HG03457 (cell line): ENCODE measurements at regions not wholly inside any gene's neighbourhood (a gene's known extent, or its start where the extent isn't known, plus 50 kb on each side); places are given as distances from the start of the nearest gene placed in this dataset.

ENCODE experiments used
- ATAC-seq: cut with Tn5 transposase; IDR thresholded peaks from one replicate; pipeline ENCODE4 v1.9.1; 2021; ENCODE audit warnings: moderate number of reproducible peaks; ENCODE audit not compliant: unreplicated experiment

DNA sequence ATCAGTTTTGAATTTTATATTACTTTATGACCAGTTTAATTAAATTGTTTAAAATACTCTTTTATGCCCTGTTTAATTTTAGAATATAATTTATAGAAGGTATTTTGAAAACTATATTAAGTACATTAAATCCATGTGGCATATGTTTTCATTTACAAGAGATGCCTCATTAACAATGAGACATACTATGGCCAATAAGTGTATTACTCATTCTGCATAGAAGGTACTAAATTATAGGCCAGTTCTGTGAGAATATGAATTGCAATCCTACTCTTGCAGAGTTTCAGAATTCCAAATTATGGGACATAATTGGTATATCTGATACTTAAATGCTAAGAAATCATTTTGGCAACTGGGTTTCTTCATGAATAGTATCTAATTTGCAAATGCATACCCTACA is 951.1 kb downstream of the FAT4 start:
- ATAC-seq, result no peak

DNA sequence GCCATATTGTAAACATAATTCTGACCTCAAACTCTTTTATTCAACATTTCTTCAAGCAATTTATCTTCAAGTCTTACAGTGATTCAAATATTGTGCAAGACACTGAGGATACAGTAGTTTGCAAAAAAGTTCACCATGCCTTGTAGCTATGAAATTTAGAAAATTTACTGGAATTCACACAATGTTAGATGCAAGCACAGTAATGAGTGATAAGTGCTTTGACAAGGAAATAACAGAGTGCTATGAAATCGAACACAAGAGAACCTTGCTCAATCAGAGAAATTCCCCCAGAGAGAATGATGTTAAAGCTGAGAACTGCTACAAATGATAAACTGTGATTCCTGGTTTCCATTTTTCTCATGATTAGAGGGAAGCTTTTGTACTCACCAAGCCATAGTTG is 952.9 kb downstream of the FAT4 start:
- ATAC-seq, result no peak

DNA sequence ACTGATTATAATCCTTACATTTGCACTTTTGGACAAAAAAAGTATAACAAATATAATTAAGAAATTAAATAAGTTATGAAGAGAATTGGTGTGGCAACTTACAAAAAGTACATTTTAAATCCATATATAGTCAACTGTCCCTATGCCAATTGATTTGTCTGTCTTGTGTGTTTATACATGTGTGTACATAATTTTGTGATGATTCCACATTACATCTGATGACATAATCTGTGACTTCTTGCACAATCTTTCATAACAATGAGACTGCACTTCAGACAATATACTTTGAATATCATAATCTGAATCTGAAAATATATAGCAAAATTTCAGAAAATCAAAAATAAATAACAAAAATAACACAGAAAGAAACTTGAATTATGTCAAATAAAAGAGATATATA is 953.4 kb downstream of the FAT4 start:
- ATAC-seq, result no peak

DNA sequence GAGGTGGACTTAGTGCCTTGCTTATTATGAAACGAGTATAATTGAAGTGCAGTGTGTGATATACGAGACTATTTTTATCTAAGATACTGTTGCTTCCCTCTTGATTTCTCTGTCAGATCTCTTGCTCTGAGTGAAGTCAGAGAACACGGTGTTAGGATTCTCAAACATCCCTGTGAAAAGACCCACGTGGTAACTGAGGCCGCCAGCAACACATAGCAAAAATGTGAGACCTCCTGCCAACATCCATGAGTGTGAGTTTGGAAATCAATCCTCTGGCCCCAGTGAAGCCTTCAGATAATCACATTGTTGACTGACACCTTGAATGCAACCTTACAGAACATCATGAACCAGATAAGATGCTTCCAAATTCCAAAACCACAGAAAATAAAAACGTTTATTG is 954.4 kb downstream of the FAT4 start:
- ATAC-seq, result no peak

DNA sequence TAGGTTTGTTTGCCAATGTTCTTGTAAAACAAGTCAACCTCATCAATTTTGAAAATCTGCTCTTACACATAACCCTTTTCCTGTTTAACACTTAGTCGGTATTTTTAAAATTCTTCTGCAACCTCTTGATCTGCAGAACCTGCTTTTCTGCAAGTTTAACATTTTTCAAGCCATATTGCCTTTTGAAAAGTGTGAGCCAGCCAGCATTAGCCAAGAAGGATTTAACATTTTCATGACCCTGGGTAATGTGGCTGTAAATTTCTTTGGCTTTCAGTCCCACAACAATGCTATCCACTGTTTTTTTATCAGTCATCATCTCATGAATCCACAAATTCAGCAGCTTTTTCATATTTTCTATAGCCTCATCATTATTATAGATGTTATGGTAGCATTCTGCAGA is 956.5 kb downstream of the FAT4 start:
- no peak for ATAC-seq

DNA sequence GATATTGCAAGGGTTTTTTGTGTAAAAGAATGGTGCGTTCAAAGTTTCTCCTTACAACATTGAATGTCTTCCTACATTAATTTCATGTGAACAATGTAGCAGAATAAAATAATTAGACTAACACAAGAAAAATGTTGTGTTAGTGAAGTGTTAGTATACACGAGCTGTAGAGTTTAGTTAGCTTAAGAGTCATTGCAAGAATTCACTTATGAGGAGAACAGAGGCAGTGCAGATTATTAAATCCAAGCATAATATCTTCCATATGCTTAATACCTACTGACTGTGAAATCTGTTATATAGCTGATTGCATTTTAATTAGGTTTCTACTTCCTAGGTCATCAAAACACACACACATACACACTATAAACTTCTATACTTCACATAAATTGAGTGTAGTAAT is 959.0 kb downstream of the FAT4 start:
- no peak for ATAC-seq

DNA sequence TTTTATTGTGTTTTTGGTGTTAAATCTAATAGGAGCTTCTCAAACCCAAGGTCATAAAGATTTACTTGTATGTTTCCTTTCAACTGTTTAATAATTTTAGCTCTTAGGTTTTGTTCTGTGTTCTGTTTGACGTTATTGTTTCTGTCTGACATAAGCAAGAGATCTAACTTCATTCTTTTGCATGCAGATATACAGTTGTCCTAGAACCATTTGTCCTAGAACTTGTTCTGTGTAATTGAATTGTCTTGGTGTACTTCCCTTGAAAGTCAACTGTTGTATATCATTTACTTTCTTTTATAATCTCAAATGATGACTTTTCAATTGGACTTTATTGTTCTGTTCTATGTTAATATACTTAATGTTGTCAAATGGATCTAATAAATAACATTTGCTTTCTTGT is 977.1 kb downstream of the FAT4 start:
- ATAC-seq, result no peak

DNA sequence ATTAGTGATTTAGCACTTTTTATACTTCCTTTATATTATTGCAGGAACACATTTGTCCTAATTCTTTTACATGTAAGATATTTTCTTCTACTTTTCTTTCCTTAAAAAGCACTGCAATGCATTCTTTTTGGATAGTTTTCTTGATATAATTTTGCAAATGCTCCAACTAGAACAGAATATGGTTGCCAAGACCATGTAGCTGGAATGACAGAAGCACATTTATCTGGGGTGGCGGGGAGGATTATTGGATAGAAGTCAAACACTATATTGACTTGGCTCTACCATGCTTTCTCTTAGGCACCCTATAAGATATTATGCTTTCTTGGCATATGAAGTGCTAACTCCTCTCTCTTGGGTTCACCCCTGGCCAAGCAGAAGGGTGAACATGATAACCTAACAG is 983.5 kb downstream of the FAT4 start:
- no peak for ATAC-seq

DNA sequence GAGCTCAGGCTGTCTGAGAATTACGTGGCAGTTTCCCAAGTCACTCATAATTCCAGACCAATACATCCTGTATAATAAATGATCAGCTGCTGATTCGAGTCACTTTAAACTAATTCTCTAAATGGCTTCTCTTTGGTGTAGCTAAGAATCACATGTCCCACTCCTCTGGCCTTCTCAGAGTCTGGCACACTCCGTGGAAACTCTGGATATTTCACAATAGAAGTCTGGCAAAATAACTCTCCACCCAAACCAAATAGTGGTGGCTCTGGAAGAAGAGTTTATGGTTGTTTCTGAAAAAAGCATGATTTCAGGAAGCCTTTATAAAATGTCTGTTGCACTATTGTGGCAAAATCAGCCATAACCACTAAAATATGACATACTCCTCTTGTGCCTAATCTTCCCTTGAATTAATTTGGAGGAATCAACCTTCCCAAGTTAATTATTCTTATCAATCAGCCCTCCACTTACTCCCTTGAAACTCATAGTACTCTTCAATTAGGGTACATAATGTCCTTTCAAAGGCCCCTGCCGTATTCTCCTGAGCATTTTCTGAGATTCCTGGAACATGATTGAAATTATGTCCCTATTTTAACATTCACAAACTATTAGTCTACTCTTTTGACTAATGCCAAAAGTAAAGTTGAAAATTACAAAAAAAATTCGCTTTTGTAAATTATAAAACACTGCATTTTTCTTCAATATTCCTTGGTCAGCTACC is 991.6 kb downstream of the FAT4 start:
- ATAC-seq, result no peak

DNA sequence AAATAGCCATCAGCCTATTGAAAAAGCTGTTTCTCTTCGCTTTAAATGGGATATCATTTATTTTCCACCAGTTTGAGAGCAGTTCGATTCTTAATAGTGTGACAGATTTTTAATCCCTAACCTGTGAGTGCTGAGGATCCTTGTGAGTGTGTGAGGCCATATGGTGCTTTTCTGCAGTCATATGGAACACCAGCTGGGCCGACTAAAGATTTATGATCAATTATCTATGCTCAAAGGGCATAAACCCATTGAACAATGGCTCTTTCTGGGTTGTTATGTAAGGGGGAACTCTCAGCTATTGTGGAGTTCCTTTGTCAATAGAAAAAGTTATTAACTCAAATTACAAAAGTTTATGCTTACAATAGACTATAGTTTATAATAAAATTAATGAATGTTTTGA is 1003.6 kb downstream of the FAT4 start:
- ATAC-seq, result no peak

DNA sequence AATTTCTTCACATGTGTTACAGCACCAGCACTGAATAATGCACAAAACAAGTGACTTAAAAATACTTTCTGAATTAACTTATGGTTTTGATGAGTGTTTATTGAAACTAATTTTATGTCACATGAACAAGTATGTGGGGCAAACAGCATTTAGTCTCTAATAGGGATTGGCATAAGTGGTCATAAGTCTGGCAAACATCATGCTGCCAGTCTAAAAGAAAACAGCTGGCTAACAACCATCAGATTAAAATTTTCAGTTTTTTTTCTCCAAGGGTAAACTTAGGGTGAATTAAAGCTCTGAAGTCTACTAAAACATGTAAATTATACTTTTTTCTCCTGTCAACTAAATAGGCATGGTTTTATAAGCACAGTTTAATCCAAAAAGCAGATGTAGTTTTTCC is 1014.2 kb downstream of the FAT4 start:
- no peak for ATAC-seq

DNA sequence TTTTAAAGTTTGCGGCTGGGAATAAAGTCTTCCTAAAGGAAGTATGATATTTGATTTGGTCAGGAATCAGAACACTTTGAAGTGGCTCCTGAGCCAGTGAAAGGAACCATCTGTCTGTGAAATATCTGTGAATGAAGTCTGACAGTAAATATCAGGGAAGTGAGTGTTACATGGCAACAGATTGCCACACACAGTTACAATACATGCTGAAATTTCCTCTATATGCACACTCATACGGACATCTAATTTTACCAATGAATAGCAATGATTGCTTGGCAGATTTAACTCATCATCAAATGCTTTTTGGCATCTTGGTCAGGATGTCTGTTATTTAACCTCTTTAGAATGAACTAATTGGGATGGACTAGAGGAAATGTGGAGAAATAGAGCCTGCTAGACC is 1023.8 kb downstream of the FAT4 start:
- no peak for ATAC-seq

DNA sequence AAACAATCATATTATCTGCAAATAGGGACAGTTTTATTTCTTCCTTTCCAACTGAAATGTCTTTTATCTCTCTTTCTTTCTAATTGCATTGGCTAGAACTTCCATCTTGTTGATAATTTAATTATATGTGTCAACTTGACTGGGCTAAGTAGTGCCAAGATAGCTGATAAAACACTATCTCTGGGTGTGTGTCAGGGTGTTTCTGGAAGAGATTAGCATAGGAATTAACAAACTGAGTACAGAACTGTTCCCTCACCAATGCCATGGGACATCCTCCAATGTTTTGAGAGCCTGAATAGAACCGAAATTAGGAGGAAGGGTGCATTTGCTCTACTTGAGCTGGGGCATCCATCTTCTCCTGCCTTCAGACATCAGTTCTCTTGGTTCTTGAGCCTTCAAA is 1027.2 kb downstream of the FAT4 start:
- no peak for ATAC-seq

DNA sequence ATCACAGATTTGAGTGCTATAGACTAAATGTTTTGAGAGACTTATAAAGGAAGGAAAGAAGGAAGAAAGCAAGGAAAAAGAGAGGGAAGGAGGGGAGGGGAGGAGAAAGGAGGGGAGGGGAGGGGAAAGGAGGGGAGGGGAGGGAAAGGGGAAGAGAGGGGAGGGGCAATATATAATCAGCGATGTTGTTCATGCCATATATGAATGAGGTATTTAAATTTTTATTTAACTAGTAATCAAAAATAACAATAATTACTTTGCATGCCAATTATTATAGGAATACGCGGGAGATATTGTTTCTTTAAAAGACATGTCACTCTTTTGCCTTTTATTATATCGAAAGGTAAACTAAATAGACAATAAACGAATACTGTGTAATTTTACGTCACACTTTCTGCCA is 1029.7 kb downstream of the FAT4 start:
- no peak for ATAC-seq

DNA sequence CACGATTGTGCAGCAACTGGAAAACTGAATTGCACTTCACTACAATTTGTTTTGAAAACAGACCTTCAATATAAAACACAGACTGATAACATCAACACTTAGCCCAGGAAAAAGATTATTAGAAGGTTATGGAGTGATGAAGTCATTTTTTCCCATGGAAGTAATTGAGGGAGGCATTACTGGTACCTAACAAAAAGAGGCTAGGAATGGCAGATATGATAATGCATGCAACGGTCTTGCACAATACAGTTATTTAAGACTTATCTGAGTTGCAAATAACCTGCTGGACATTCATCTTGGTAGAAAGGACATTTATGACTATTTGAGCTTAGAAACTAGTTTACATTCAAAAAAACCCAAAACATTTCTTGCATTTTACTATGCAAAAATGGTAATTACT is 1031.9 kb downstream of the FAT4 start:
- no peak for ATAC-seq

DNA sequence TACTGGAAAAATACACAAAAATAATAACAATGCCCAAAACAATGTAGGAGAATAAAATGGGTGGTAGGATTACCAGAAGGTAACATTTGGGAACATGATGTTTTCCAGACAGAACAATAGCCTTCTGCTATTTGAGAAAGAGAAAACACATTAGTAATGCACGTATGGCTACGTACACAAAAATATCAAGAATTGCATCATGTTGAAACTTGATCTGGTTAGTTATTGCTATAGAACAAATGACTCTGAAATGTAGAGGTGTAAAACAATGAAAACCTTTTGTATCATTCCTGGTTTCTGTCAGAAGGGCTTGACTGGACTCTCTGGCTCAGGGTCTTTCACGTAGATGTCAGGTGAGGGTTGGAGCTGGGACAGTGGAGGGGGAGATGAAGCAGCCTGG is 1040.0 kb downstream of the FAT4 start:
- ATAC-seq, result no peak

DNA sequence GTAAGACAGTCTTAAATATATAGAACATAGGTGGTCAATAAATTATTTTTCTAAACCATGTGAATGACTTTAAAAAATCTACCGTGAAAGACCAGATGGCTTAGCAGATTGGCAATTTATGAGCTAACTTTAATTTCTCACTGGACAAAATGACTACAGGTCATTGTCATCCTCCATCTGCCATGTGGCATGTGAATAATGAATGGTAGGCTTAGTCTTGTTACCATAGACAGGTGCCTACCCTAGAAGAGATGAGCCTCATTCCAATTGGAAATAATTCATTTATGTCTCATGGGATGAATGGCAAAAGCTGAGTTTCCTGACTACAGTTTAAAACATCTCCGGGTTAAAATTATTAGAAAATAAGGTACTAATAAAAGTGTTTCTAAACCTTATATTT is 1043.3 kb downstream of the FAT4 start:
- no peak for ATAC-seq

DNA sequence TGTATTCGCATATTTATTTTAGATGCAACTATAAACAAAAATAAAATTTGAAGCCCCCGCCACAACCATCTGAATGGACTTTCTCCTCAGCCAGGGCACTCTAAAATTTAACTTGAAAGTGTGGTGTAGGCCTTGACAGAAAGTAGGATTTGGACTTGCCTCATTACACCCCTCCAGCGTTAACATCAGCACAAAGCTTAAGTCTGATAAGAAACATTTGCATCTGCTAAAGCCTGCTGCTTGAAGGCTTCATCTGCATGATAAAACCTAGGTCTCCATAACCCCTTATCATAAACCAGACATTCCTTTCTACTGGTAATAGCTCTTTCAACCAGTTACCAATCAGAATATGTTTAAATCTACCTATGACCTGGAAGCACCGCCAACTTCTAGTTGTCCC is 1046.5 kb downstream of the FAT4 start:
- ATAC-seq, result no peak

DNA sequence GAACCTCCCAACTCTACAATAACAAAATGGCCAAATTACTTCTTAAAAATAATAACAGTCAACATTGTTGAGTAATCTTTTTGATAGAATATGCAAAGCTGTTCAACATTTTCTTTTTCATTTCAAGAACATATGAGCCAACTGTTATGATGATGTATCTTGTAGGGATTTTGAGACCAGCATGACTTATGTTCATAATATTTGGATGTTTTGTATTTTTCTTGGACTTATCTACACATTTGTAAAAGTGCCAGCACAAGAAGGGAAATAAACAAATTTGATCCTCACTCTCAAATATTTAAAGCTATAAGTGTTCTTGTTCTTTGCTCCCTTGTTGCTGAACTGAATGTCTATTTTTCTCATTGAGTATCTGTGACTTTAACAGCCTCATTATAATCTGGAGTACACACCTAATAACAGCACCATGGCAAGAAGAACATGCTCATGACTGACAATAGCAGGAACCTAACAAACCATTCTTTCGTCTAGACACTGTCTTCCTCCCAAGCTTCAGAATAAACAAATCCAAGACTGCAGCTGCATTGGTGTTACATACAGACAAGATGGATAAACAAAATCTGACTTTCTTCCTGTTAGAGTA is 1049.7 kb downstream of the FAT4 start:
- no peak for ATAC-seq

DNA sequence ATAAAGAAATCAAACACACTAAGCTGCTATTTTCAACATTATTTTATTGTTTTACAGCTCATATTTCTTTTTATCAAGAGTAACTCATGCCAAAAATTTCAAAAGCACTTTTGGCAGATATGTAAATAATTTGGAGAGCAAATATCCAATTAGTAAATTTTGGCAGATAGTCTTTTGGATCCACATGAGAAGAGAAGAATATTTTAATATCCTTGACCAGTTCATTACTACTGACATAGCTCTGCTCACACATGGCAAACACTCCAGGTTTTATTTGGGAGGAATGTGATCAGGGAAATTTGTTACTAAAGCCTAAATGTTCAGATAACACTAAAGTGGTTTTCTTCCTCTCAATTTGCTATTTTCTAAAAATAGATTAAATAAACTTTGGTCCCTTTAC is 1054.3 kb downstream of the FAT4 start:
- no peak for ATAC-seq

DNA sequence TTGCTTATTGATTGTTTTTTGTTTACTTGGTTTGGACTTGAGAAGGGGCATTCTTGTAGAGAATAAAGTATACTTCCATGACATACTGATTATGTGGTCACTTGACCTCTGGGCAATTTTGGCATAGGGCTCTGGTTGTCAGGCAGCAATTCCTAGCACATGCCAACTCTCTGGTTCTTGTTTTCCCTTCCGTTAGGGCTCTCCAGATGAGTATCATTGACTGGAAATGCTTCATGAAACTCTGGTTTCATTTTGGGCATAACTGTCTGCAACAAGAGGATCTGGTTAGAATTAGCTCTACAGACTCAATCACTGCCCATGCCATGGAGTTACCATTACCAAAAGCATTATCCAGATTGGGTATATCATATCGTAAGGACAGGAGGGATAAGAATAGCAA is 1057.9 kb downstream of the FAT4 start:
- ATAC-seq, result no peak

DNA sequence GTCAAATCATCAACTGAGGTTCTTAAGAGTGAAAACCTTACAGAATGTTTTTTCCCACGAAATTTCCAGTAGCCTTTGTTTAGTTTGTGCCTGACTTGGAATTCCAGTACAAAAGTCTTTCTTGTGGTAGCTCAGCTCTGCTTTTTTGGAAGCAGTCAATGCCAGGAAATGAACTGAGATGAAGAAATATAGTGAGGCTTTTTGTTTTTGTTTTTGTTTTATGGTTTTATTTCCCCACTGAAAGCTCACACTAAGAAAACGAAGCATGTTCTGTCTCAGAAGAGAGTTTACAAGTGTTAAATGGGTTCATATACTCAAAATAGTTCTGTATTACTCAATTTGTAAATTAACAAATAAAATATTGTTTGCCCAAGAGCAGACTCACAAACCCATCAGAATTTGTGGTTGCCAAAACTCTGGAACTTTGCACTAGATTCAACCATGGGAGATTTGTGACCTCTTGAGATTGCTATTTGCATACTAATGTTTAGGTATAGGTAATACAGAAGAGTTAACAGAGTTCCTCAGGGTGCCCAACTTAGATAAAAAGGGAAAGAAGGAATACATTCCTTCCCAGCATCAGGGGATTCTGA is 1060.8 kb downstream of the FAT4 start:
- no peak for ATAC-seq

DNA sequence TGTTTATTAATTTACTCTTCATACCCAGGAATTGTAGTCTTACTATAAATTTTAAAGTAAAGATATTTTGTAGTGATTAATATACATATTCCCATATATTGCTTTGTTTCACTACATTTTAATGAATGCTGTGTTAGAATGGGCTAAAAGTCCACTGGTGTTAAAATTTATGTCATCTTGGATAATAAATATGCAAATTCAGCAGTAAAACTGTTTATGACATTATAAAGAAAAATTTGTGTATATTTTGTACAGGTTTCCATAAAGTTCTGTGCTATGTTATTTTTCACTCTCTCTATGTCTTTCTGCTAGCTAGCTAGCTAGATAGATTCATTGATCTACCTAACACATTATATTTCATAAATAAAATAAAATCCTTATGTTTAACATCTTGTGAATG is 1071.2 kb downstream of the FAT4 start:
- ATAC-seq, result no peak
